Fibroblast of skin of left biceps (primary cell): ENCODE measurements at regions not wholly inside any gene's neighbourhood (a gene's known extent, or its start where the extent isn't known, plus 50 kb on each side); places are given as distances from the start of the nearest gene placed in this dataset.

Source experiments
- DNase-seq, 2 experiments: peaks; one replicate each; pipeline ENCODE4 v3.0.0-alpha.2; 2013; ENCODE audit warnings: low read depth in 2 of 2

- no peak for DNase-seq
Observed at GRCh38 chr6:120248451-120248850, 898.9 kb upstream of the MAN1A1 start.

GRCh38 chr6:120237221-120237620, 887.7 kb upstream of the MAN1A1 start:
- no peak for DNase-seq

- no peak for DNase-seq
Observed at GRCh38 chr6:120230008-120230407, 880.4 kb upstream of the MAN1A1 start.

GRCh38 chr6:120228297-120228696, 878.7 kb upstream of the MAN1A1 start:
- DNase-seq: no peak

GRCh38 chr6:120219339-120219738, 869.8 kb upstream of the MAN1A1 start:
- DNase-seq: no peak

- DNase-seq: no peak
Observed at GRCh38 chr6:120214088-120214499, 864.5 kb upstream of the MAN1A1 start.

- no peak for DNase-seq
Observed at GRCh38 chr6:120211955-120212792, 862.6 kb upstream of the MAN1A1 start.

GRCh38 chr6:120202878-120203277, 853.3 kb upstream of the MAN1A1 start:
- DNase-seq: no peak

GRCh38 chr6:120200853-120201252, 851.3 kb upstream of the MAN1A1 start:
- no peak for DNase-seq

GRCh38 chr6:120198033-120198432, 848.5 kb upstream of the MAN1A1 start:
- peak in 1 of 2 experiments; percentile 2 for DNase-seq

GRCh38 chr6:120186080-120186479, 836.5 kb upstream of the MAN1A1 start:
- DNase-seq: no peak

- no peak for DNase-seq
Observed at GRCh38 chr6:120173250-120173649, 823.7 kb upstream of the MAN1A1 start.

- DNase-seq: no peak
Observed at GRCh38 chr6:120164531-120164930, 815.0 kb upstream of the MAN1A1 start.

- DNase-seq: no peak
Observed at GRCh38 chr6:120157873-120158272, 808.3 kb upstream of the MAN1A1 start.

GRCh38 chr6:120147071-120147871, 797.7 kb upstream of the MAN1A1 start:
- DNase-seq: no peak

GRCh38 chr6:120141601-120142000, 792.0 kb upstream of the MAN1A1 start:
- DNase-seq: no peak

GRCh38 chr6:120137492-120137891, 787.9 kb upstream of the MAN1A1 start:
- no peak for DNase-seq

GRCh38 chr6:120129228-120129627, 779.7 kb upstream of the MAN1A1 start:
- no peak for DNase-seq

GRCh38 chr6:120122401-120122800, 772.8 kb upstream of the MAN1A1 start:
- no peak for DNase-seq

- no peak for DNase-seq
Observed at GRCh38 chr6:120116343-120116742, 766.8 kb upstream of the MAN1A1 start.

- DNase-seq: no peak
Observed at GRCh38 chr6:120112980-120113379, 763.4 kb upstream of the MAN1A1 start.

- DNase-seq: no peak
Observed at GRCh38 chr6:120111001-120111400, 761.4 kb upstream of the MAN1A1 start.
